Mesenchymal stem cell (in vitro differentiated cells and primary cell): ENCODE measurements at regions not wholly inside any gene's neighbourhood (a gene's known extent, or its start where the extent isn't known, plus 50 kb on each side); places are given as distances from the start of the nearest gene placed in this dataset.

ENCODE experiments used
- DNase-seq: peaks from one replicate; pipeline ENCODE4 v3.0.0-alpha.2; 2013
- H2AFZ ChIP-seq: one replicate; pipeline ENCODE4 v1.6.1; 2013; ENCODE audit warnings: low read depth, mild to moderate bottlenecking, control low read depth, inconsistent platforms, low read length, moderate library complexity
- H2AK5ac ChIP-seq: 2 replicates; pipeline ENCODE4 v1.6.1; 2013; ENCODE audit warnings: low read length, moderate library complexity, mild to moderate bottlenecking, inconsistent platforms; ENCODE audit not compliant: severe bottlenecking
- H2BK120ac ChIP-seq: one replicate; pipeline ENCODE4 v1.6.1; 2013; ENCODE audit warnings: low read depth, mild to moderate bottlenecking, inconsistent platforms, low read length, moderate library complexity
- H2BK12ac ChIP-seq, 2 experiments: one replicate each; pipeline ENCODE4 v1.6.1; 2013; ENCODE audit warnings: inconsistent platforms in 2 of 2, low read length in 2 of 2, mild to moderate bottlenecking in 2 of 2, moderate library complexity in 2 of 2, control low read depth in 1 of 2
- H2BK15ac ChIP-seq: one replicate; pipeline ENCODE4 v1.6.1; 2013; ENCODE audit warnings: mild to moderate bottlenecking, low read depth, inconsistent platforms; ENCODE audit not compliant: poor library complexity, severe bottlenecking
- H2BK5ac ChIP-seq: 2 replicates; pipeline ENCODE4 v1.6.1; 2013; ENCODE audit warnings: low read depth, mild to moderate bottlenecking, low read length, control low read depth, inconsistent platforms; ENCODE audit not compliant: poor library complexity, severe bottlenecking
- H3K14ac ChIP-seq, 2 experiments: one replicate each; pipeline ENCODE4 v1.6.1; 2013; ENCODE audit warnings: inconsistent platforms in 2 of 2, low read length in 2 of 2, control low read depth in 1 of 2, mild to moderate bottlenecking in 1 of 2, moderate library complexity in 1 of 2
- H3K18ac ChIP-seq, 2 experiments: one replicate each; pipeline ENCODE4 v1.6.1; 2013; ENCODE audit warnings: inconsistent platforms in 2 of 2, low read length in 2 of 2, control low read depth in 1 of 2, low read depth in 1 of 2, mild to moderate bottlenecking in 1 of 2
- H3K23ac ChIP-seq, 2 experiments: one replicate each; pipeline ENCODE4 v1.6.1; 2013; ENCODE audit warnings: inconsistent platforms in 2 of 2, low read length in 2 of 2, mild to moderate bottlenecking in 2 of 2, moderate library complexity in 2 of 2, control low read depth in 1 of 2
- H3K27ac ChIP-seq: 2 replicates; pipeline ENCODE4 v1.5.1; 2013; ENCODE audit warnings: mild to moderate bottlenecking, moderate library complexity, low read length, control low read depth, inconsistent platforms; ENCODE audit not compliant: poor library complexity, severe bottlenecking
- H3K27me3 ChIP-seq, 2 experiments: 2 replicates each; pipeline versions ENCODE4 v1.6.1 to v1.7.0; 2013; ENCODE audit warnings: low read length in 2 of 2, mild to moderate bottlenecking in 2 of 2, moderate library complexity in 2 of 2, control low read depth in 1 of 2, inconsistent platforms in 1 of 2; ENCODE audit not compliant: control insufficient read depth in 1 of 2, insufficient read depth in 1 of 2
- H3K36me3 ChIP-seq, 2 experiments: 2 replicates each; pipeline versions ENCODE4 v1.6.1 to v1.7.0; 2013; ENCODE audit warnings: low read length in 2 of 2, control low read depth in 1 of 2, inconsistent platforms in 1 of 2, low read depth in 1 of 2, mild to moderate bottlenecking in 1 of 2; ENCODE audit not compliant: insufficient read depth in 2 of 2, control insufficient read depth in 1 of 2
- H3K4ac ChIP-seq, 2 experiments: one replicate each; pipeline ENCODE4 v1.6.1; 2013; ENCODE audit warnings: inconsistent platforms in 2 of 2, low read length in 2 of 2, mild to moderate bottlenecking in 2 of 2, moderate library complexity in 2 of 2, control low read depth in 1 of 2, low read depth in 1 of 2
- H3K4me1 ChIP-seq: 2 replicates; pipeline ENCODE4 v1.6.1; 2013; ENCODE audit warnings: low read depth, low read length, control low read depth; ENCODE audit not compliant: control insufficient read depth, insufficient read depth
- H3K4me2 ChIP-seq: 2 replicates; pipeline ENCODE4 v1.6.1; 2013; ENCODE audit warnings: low read length, mild to moderate bottlenecking, inconsistent platforms; ENCODE audit not compliant: poor library complexity, severe bottlenecking
- H3K4me3 ChIP-seq, 2 experiments: 2 replicates each; pipeline versions ENCODE4 v1.5.1 to v1.7.0; 2013; ENCODE audit warnings: low read length in 2 of 2, mild to moderate bottlenecking in 2 of 2, control low read depth in 1 of 2, low read depth in 1 of 2; ENCODE audit not compliant: insufficient read depth in 1 of 2
- H3K79me1 ChIP-seq: replicated peaks from 2 replicates; pipeline ENCODE4 v1.6.1; 2013; ENCODE audit warnings: mild to moderate bottlenecking, control low read depth, low read length, inconsistent platforms; ENCODE audit not compliant: poor library complexity, severe bottlenecking
- H3K9ac ChIP-seq: 2 replicates; pipeline ENCODE4 v1.7.0; 2013; ENCODE audit warnings: mild to moderate bottlenecking, low read length, moderate library complexity
- H3K9me3 ChIP-seq: 2 replicates; pipeline ENCODE4 v1.7.0; 2013; ENCODE audit warnings: mild to moderate bottlenecking, low read length; ENCODE audit not compliant: control insufficient read depth
- H4K8ac ChIP-seq: one replicate; pipeline ENCODE4 v1.6.1; 2013; ENCODE audit warnings: inconsistent platforms, mild to moderate bottlenecking, low read length, moderate library complexity
- H4K91ac ChIP-seq: one replicate; pipeline ENCODE4 v1.6.1; 2013; ENCODE audit warnings: mild to moderate bottlenecking, low read length, inconsistent platforms
- WGBS: methylation state at CpG from one replicate; pipeline ENCODE4 v1.1.7; 2013; ENCODE audit warnings: mixed read lengths; 5-methylcytosine and 5-hydroxymethylcytosine counted together

DNA sequence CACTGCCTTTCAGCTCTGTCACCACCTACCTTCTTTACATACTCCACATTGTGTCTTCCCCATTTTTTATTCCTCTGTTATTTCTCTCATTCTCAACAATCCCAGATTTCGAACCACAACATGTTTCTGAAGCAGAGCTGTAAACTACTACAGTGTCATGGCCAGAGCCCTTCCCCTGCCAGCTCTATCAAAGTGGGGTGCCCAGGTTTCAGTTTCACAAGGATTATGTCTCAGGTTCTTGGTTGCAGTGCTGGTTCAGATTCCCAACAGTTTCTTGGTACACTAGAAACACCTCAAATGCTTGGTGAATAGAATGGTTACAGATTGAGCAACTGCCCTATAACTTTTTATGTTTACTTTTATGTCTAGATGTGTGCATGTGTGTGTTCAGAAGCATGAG is 172.7 kb upstream of the MTNR1B start:
- H3K4ac ChIP-seq: no peak overlapping the region

DNA sequence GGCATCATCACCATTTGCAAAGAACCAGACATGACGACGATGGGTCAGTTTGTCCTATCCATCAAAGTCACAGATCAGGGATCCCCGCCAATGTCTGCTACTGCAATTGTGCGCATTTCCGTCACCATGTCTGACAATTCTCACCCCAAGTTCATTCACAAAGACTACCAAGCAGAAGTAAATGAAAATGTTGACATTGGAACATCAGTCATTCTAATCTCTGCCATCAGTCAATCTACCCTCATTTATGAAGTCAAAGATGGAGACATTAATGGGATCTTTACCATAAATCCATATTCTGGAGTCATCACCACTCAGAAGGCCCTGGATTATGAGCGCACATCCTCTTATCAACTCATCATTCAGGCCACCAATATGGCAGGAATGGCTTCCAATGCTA is 171.6 kb upstream of the MTNR1B start:
- no peak overlapping the region for H2BK5ac ChIP-seq
- no peak overlapping the region for H3K9ac ChIP-seq
- no peaks in the 10 kb centered on the region for H3K9me3 ChIP-seq
- H3K27me3 ChIP-seq: no peaks in the 10 kb centered on the region
- no peak overlapping the region for H3K18ac ChIP-seq
- H3K4ac ChIP-seq: no peak overlapping the region
- no peak overlapping the region for H4K8ac ChIP-seq
- H3K36me3 ChIP-seq: no peaks in the 10 kb centered on the region
- H2AFZ ChIP-seq: no peak overlapping the region
- H3K23ac ChIP-seq: no peak overlapping the region
- H3K4me1 ChIP-seq: no peaks in the 10 kb centered on the region
- DNase-seq: no peak
- H3K79me1 ChIP-seq: no peaks in the 10 kb centered on the region
- H2AK5ac ChIP-seq: no peak overlapping the region
- no peak overlapping the region for H2BK12ac ChIP-seq
- WGBS: 92% methylated on average over 6 of the region's 6 CpGs
- H3K4me2 ChIP-seq: no peak overlapping the region
- H3K14ac ChIP-seq: no peak overlapping the region
- no peak overlapping the region for H3K27ac ChIP-seq
- no peak overlapping the region for H4K91ac ChIP-seq
- no peak overlapping the region for H2BK15ac ChIP-seq
- no peak overlapping the region for H2BK120ac ChIP-seq
- no peak overlapping the region for H3K4me3 ChIP-seq

More for the DNA sequence above, 172.7 kb upstream of the MTNR1B start:
- Histone ChIP-seq H3K18ac (no peak overlapping the region), H2BK5ac (no peak overlapping the region), H3K36me3 (no peaks in the 10 kb centered on the region), H3K23ac (no peak overlapping the region), H2AFZ (no peak overlapping the region), H3K4me1 (no peaks in the 10 kb centered on the region), H3K14ac (no peak overlapping the region), H2BK12ac (no peak overlapping the region), H3K9me3 (no peaks in the 10 kb centered on the region), H3K27ac (no peak overlapping the region), H2BK120ac (no peak overlapping the region), H4K8ac (no peak overlapping the region), H3K4me2 (no peak overlapping the region), H2AK5ac (no peak overlapping the region), H3K79me1 (no peaks in the 10 kb centered on the region), H2BK15ac (no peak overlapping the region), H3K27me3 (no peaks in the 10 kb centered on the region), H3K4me3 (no peak overlapping the region), H4K91ac (no peak overlapping the region), H3K9ac (no peak overlapping the region)
- WGBS: 55% methylated on average over 1 of the region's 1 CpG
- DNase-seq: no peak

GRCh38 chr11:92801685-92802084 is 167.8 kb upstream of the MTNR1B start:
- Histone ChIP-seq H3K23ac (no peak overlapping the region), H3K14ac (no peak overlapping the region), H3K27me3 (no peaks in the 10 kb centered on the region), H2BK5ac (no peak overlapping the region), H2BK12ac (no peak overlapping the region), H3K36me3 (no peaks in the 10 kb centered on the region), H4K8ac (no peak overlapping the region), H3K4ac (no peak overlapping the region), H2BK15ac (no peak overlapping the region), H2AFZ (no peak overlapping the region), H3K4me1 (no peaks in the 10 kb centered on the region), H2BK120ac (no peak overlapping the region), H3K79me1 (no peaks in the 10 kb centered on the region), H3K9ac (no peak overlapping the region), H3K4me3 (no peak overlapping the region), H3K4me2 (no peak overlapping the region), H4K91ac (no peak overlapping the region), H2AK5ac (no peak overlapping the region), H3K9me3 (no peaks in the 10 kb centered on the region), H3K18ac (no peak overlapping the region), H3K27ac (no peak overlapping the region)
- 86% methylated on average over 11 of the region's 13 CpGs for WGBS
- DNase-seq: no peak

DNA sequence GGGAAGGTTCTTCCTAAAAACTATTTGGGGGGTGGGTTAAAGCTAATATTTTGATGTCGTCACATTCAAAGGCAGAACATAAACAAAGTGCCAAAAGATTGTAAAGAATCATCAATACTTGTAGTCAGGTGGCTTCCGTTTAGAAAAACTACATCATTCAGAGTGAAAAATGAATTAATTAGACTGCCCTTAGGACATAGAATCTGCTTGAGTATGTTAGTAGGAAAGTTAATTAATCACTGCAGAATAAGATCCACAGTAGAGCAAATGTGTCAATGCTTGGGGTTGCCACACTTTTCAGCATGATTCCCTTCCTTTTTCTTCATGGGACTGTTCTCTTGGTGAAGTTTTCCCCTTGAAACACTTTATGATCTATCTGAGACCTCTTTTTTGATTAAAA is 166.8 kb upstream of the MTNR1B start:
- H3K18ac ChIP-seq: no peak overlapping the region
- no peaks in the 10 kb centered on the region for H3K4me1 ChIP-seq
- H3K4me3 ChIP-seq: no peak overlapping the region
- no peaks in the 10 kb centered on the region for H3K9me3 ChIP-seq
- H3K4ac ChIP-seq: no peak overlapping the region
- no peaks in the 10 kb centered on the region for H3K36me3 ChIP-seq
- H2BK5ac ChIP-seq: no peak overlapping the region
- H3K14ac ChIP-seq: no peak overlapping the region
- H2BK120ac ChIP-seq: no peak overlapping the region
- no peak overlapping the region for H4K91ac ChIP-seq
- H3K23ac ChIP-seq: no peak overlapping the region
- no peaks in the 10 kb centered on the region for H3K27me3 ChIP-seq
- no peak for DNase-seq
- no peak overlapping the region for H2BK12ac ChIP-seq
- H3K79me1 ChIP-seq: no peaks in the 10 kb centered on the region
- no peak overlapping the region for H2BK15ac ChIP-seq
- no CpG with 5 or more reads among the region's 2 CpGs for WGBS
- H3K27ac ChIP-seq: no peak overlapping the region
- no peak overlapping the region for H3K4me2 ChIP-seq
- no peak overlapping the region for H2AFZ ChIP-seq
- H4K8ac ChIP-seq: no peak overlapping the region
- H3K9ac ChIP-seq: no peak overlapping the region
- no peak overlapping the region for H2AK5ac ChIP-seq
